Endometrium (tissue), 2 donors: ENCODE measurements at regions not wholly inside any gene's neighbourhood (a gene's known extent, or its start where the extent isn't known, plus 50 kb on each side); places are given as distances from the start of the nearest gene placed in this dataset.
A peak's percentile ranks its signal among the peaks of the same experiment; 100 is the strongest.

Experiments
- FAIRE-seq: peaks from 2 replicates; lab custom pipeline; 2012; peaks lifted over from hg19 to GRCh38; lab: Jason Lieb, UNC
- donor health status: control.
- donor health status: control.

DNA sequence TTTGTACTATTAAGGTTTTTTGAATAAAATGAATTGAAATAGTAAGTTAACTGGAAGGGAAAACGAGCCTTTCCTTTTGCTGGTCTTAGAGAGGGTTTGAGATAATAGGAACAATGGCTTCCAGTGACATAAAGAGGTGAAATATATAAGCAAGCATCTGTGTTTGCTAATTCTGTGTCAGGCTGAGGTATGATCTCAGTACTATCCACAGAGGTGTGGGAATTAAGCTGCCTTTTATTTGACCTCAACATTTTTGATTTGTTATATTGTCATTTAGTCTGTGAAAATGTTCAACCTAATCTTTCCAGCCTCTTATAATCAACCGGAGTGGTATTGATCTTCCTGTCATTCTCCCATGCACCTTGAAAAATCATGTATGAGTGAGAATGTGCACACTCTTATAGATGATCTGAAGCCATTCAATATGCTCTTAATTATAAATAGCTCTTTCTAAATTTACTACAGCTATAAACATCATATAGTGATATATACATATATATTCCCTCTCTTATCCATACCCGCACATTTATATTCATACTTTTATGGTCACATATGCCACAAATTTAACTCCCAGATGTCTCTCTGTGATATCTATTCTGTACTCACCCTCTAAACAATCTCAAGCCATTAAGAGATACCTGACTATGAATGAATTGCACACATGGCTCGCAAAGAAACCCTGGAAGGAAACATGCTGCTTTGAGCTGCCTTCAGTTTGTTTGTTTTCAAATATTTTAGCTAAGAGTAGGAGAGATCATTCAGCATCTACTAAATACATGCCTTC, 754.7 kb upstream of the NRSN1 start:
- FAIRE-seq: peak; percentile 79

DNA sequence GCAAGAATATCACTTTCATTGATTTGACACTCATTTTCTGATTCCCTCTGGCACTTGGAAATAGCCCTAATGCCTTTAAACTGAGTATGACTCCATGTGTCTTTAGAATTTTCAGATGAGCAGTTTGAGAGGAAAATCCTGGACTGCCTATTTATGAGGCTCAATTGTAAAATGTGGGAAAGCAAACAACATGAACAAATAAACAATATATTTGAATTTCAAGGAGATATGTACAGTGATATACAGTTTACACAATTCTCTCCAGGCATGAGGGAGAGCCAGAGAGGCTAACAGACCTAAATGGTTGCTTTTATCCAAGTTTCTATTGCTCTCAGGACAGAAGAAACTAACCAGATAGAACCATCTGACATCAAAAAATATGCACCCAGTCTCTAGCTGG, 748.2 kb upstream of the NRSN1 start:
- no peak for FAIRE-seq

DNA sequence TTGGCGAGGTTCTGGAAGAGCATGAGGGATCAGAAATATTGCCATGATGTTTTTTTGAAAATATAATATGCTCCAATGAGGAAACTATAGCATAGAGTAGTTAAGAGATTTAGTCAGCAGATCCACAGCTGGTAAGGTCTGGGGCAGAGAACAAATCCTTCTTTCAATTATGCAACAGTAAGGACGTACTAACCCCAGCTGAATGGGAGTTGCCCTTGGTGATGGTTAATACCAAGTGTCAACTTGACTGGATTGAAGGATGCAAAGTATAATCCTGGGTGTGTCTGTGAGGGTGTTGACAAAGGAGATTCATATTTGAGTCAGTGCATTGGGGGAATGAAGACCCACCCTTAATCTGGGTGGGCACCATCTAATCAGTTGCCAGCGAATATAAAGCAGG, 745.5 kb upstream of the NRSN1 start:
- FAIRE-seq: no peak

DNA sequence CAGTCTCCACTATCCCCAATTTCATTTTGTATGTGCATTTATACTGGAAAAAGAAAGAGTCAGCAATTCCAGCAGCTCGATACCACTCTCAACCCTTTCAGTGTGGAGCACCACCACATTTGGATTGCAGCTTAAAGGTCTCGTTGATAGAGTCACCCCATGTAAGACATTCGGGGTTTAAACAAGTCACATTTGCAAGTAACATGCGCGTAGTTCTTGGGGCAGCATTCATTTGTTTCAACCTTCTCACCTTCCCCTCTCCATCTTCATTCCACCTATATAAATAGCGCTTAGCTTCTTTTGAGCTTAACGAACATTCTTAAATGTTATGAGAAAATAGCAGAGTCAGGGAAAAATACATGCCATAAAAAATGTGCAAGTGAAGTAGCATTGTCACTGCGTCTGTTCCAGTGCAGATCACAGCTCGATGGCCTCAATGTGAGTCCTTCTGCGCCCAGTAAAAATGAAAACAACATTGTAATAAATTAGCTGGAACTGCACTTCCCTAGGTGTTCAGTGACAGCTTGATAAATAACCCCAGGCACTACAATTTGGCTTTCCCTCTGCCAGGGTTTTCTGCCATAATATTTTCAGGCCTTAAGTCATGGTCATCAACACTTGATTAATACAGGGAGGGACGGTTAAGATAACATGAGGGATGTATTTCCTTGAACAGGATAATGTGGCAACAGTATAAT, 737.8 kb upstream of the NRSN1 start:
- no peak for FAIRE-seq

DNA sequence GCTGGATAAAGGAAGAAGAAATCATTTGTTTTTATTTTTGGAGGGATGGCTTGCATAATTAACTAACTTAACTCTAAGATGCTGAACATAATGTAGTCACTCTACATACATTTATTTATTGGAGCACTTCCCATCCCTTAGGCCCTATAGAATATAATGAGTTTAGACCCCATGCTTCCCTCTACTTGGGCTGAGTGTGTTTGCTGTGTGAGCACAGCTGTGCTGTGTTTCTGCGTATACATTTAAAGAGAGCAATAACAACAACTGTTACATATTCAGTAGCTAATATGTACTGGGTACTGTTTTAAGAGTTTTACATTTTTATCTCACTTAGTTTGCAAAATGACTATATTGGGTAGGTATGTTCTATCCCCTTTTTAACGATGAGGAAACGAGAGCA, 736.6 kb upstream of the NRSN1 start:
- FAIRE-seq: no peak

DNA sequence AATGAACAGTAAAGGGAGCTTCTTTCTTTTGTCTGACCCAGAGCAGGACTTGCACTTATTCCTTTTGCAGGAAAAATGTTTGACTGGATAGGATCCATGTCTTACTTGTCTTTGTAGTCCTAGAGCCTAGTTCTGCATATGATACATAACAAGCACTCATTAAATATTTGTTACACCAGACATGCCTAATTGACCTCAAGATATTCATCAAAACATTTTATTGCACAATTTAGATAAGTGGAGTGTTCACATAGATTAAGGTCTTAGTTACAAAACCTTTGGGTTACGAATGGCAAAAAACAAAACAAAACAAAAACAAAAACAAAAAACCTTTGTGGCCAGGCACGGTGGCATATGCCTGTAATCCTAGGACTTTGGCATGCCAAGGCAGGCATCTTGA, 735.8 kb upstream of the NRSN1 start:
- no peak for FAIRE-seq

DNA sequence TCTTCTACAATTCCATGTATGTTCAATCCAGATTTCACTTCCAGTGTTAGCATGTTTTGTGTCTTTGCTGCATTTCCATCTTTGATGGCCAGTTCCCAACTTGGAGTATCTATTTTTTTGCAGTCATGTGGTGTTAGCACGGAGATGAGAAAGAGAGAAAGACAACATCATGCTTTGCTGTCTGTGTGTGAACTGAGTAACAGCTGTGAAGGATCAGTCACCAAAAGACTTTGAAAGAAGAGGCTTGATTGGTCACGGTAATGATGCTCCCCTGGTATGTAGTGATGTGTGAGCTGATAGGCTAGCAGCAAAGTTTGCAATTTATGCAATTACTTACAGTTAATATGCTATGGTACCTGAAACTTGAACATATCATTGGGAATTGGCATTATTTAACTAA, 731.3 kb upstream of the NRSN1 start:
- FAIRE-seq: no peak

DNA sequence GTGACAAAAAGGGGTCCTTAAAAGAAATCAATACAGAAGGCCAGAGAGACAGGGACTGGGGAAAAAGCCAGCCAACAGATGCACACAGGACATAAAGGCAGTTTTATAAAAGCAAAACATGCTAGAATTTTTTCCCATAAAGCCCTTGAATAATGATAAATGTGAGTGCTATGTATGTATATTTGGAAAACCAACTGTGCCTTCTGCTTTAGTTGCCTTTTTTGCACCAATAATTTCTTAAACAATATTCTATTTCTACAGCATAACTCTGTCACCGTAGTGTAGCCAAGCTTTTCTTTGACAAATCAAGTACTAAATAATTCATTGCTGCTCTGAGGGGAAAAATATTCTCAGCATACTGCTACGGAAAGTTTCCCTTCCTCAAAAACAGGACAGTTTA, 730.6 kb upstream of the NRSN1 start:
- FAIRE-seq: no peak

DNA sequence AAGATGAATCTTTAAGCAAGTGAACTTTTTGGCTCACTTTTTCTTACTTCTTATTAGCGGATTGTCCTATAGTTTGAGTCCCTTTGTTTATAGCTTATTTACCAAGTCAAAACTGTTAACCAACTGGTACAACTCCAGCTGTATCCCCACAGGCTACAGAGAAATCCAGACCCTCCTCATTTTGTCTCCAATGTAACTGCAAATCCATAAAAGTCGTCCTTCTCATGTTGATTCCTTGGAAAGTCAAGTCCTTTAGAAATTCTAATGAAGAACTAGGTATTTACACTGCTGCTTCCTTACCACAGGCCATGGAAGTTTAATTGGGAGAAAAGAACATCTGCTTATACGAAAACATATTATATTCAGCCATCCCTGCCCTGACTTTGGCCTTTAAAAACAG, 729.1 kb upstream of the NRSN1 start:
- no peak for FAIRE-seq

DNA sequence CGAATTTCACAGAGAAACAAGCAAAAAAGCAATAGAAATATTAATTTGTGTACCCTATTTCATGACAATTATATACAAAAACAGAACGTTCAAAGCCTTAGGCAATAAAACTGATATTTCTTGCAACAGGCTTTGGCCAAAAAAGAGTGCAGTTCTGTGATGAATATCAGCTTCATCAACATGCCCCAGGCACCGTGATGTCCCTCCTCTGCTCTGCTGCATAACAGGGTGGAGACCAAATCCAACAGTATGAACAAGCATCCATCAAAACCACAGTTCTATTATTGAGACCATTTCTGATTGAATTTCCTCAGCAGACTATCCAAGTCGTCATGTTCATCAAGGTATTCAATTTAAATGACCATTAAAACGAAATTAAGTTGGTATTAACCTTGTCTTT, 722.6 kb upstream of the NRSN1 start:
- no peak for FAIRE-seq

DNA sequence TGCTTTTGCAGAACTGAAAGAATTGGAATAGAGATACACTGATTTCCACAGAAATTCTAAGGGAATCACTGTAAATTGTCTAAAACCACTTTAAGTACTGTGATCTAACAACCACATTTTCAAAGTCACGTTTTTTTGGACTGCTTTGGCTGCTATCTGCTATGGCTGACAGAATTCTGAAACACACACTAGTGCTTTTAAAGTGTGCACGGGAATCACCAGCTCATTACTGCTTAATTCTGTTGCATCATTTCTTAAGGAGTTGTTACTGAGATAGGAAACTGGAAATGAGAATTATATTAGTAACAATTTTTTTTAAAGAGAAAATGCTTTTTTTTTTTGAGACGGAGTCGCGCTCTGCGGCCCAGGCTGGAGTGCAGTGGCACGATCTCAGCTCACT, 716.5 kb upstream of the NRSN1 start:
- FAIRE-seq: no peak

DNA sequence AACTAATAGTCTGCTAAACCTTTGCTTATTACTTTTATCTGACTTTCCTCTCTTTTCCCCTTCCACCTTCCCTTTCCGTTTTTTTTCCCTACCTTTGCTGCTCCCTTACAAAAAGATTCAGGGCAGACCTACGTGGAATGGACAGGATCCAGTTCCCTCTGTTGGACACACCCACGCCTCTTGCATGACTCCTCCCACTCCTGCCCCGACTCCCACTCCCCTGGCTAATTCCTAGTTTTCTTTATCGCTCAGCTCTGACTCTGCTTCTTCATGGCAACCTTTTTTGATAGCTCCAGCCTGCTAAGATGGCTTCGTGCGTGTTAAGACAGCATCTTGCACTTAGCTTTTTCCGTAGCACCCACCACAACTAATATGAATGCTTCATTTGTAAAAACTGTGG, 715.6 kb upstream of the NRSN1 start:
- no peak for FAIRE-seq

DNA sequence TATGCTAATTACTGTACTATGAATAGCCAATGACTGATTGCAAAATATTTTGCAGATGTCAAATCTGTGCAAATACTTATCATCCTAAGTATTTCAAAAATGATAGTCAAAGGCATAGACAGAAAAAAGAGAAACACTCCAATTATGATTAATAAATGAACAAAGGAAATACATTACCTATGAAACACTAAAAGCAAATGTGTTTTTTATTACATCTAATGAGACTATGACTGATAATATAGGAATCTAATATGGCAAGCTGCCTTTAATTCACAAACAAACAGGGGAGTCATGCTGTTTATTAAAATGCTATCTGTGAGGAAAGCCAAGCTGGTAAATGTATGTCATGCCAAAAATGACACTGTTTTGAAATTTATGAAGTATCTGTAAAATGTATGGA, 713.2 kb upstream of the NRSN1 start:
- no peak for FAIRE-seq

DNA sequence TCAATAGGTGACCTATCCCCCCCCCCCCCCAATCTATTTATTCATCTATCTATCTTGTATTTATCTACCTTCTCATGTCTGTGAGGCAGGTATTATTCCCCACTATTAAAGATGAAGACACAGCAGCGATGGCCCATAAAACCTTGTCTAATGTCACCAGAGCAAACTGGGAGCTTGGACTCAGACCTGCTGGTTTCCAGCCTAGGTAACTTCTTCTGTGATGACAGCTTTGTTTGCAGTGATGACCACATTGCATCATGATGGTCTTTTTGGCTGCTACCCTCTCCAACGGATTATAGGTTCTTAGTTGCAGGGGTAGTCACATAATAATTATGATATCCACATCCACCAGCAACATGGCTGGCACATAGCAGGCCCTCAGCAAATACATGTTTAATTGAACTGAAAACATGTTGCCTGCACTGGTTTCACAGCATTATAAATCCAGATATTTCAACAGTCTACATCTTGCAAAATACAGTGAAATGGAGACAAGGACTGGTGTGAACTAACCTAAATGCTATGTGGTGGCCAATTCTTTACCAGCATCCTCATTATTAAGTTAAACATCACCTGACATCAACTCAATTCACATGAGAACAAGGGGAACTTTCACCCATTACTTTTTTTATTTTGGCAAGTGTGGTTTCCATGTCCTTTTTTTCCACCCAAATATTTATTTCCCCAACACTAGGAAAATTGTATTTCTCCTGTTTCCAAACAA, 712.5 kb upstream of the NRSN1 start:
- FAIRE-seq: no peak

DNA sequence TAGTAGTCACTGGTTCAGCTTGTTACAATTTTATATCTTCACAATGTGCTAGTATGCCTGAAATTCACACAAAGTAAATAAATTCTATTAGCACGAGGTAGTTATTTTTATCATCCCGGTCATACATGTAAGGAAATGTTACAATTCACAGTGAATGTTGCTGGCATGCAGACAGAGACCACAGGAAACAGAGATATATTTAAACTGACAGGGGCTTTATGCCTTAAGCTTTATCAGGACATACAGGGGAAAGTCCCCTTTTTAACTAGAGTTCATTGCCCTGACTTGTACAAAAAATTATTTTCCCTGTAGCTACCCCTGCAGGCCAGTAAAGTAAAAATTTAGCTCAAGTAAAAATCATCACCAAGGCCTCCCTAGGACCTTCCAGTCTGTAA, 712.0 kb upstream of the NRSN1 start:
- FAIRE-seq: peak; percentile 68

DNA sequence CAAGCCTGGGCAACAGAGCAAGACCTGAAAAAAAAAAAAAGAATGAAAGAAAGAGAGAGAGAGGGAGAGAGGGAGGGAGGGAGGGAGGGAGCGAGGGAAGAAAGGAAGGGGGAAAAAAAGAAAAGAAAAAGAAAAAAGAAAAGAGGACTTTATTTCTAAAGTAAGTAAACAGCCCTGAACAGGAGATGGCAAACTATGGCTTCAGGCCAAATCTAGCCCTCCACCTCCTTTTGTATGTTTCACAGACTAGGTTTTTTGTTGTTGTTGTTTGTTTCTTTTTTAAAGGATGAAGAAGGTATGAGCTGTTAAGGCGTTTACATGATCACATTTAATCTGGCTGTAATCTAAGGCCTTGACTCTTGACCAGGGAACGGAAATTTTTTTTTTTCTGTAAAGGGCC, 711.1 kb upstream of the NRSN1 start:
- FAIRE-seq: no peak

DNA sequence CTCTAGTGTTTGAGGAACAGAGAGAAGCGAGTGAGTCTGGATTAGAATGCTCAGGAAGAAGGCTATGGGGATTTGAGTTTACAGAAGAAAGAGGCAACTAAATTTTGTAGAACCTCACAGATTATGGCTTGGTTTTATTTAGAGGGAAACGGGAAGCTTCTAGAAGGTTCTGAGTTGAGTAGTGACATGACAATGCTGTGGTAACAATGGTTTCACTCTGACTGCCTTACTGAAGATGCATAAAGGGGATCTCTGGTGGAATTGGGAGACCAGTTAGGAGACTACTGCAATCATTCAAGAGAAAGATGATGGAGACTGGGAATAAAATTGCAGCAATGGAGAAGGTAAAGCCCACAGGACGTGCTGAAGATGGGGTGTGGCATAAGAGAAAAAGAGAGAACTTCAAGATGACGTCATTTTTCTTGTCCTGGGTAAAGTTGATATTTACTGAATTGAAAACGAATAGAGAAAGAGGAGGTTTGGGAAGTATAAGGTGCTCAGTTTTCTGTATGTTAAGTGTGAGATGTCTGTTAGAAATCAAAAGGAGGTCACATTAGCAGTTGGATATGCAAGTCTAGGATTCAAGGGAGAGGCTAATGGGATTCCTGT, 710.1 kb upstream of the NRSN1 start:
- no peak for FAIRE-seq

DNA sequence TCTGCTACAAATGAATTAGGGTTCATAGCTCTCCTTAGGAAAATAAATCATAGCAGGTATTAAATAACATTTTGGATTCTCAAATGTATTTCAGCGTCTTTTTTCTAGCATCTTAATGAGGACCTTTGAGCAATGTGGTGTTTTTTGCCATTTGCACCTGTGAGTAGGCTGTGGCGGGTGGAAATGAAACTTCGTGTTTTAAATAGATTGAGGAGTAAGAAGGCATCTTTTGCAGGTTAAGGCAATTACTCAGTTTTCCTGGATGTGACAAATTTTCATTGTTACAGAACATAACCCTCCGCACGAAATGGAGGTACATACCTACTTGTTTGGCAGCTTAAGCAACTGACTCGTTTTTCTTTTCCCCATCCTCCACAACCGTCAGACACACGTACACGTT, 708.9 kb upstream of the NRSN1 start:
- FAIRE-seq: no peak

DNA sequence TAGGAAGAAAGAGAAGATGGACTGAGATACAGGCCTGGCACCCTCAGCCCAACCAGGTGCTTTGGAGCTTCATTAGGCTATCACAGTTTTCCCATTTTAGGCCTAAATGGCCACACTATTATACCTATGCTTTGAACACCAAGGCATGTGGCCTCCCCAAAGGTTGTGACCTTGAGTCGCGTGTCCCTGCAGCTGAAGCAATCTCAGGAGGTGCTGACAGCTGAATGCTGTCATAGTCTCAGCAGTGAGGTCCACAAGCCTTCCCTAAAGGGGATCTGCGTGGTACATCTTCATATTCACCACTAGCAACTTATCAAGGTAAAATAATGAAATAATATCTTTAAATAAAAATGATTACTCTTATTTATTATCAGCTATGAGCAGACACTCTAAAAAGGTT, 707.9 kb upstream of the NRSN1 start:
- FAIRE-seq: no peak

DNA sequence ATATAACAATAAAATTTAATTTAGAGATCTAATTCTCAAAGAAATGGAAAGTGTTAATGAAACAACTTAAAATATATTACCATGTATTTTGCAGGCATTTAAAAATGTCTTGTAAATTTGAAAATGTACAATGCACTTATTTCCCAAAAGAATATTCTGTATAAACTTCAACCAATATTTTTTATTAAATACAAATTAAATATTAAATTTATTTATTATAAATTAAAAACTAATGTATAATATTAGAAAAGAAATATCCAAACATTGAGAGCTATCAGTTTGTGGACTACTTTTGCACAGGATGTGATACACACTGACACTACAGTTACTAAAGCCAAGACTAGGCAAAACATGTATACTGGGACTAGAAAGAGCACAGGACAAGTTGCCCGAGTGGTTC, 707.0 kb upstream of the NRSN1 start:
- FAIRE-seq: peak; percentile 81

DNA sequence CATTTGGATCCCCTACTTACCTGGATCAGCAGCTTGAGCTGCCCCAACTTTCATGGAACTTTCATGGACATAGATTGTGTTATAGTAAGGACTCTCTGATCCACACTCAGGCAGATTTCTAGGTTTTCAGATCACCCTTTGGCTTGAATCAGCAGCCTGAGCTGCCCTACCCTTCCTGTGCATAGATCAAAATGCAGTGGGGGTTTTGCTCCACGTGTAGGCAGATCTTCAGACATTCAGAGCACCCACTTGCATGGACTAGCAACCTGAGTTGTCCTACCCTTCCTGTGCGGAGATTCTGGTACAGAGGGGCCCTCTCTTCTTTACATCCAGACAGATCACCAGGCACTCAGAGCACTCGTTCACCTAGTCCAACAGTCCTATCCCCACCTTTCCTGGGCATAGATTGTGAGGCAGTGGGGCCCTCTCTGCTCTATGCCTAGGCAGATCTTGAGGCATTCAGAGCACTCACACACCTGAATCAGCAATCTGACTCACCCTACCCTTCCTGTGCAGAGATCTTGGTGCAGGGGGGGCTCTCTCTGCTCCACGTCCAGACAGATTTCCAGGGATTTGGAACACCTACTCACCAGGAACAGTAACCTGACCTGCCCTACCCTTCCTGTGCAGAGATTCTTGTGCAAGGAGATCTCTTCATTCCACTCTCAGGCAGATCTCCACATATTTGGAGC, 705.2 kb upstream of the NRSN1 start:
- no peak for FAIRE-seq

DNA sequence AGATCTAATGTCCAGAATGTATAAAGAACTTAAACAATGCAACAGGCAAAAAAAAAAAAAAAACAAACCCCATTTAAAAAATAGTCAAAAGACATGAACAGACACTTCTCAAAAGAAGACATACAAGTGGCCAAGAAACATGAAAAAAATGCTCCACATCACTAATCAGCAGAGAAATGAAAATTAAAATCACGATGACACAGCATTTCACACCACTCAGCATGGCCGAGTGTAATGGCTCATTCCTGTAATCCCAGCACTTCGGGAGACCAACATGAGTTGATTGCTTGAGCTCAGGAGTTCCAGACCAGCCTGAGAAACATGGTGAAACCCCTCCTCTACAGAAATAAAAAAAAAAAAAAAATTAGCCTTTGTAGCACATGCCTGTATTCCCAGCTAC, 701.4 kb upstream of the NRSN1 start:
- FAIRE-seq: no peak
